Peyer's patch (tissue), 4 donors: ENCODE measurements at regions not wholly inside any gene's neighbourhood (a gene's known extent, or its start where the extent isn't known, plus 50 kb on each side); places are given as distances from the start of the nearest gene placed in this dataset.

ENCODE experiments used
- POLR2A ChIP-seq, 2 donors: fragments of 450-650 bp; IDR thresholded peaks; one replicate each; pipeline ENCODE4 v1.5.1; 2017; ENCODE audit warnings: antibody characterized with exemption in 2 of 2, mild to moderate bottlenecking in 2 of 2, moderate library complexity in 2 of 2
- TF ChIP-seq, protein P1 (sequence below), 6 experiments: fragments of 450-650 bp in 4 of 6; fragments of 200-600 bp in 2 of 6; sonication (generic) in 1 of 6; IDR thresholded peaks; one replicate each; pipeline ENCODE4 v1.5.1; 2017 to 2019; ENCODE audit warnings: antibody characterized with exemption in 6 of 6, mild to moderate bottlenecking in 3 of 6, moderate library complexity in 1 of 6

DNA sequence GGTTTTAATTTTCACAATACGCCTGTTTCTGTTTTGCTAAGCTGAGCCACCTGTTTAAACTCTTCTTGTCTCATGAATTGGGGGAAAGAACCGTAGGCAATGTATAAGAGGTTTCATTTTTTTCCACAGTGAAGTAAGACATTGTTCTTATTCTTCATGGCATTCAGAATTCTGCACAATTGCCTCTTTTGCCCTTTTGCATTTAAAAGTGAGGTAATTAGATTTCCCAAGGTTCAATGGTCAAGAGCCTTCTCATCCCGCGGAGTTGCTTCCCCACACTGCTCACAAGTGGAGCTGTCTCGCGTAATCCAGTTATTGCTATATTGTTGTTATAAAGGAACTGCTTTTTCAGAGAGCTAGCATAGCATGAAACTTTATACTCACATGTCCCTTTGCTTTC, 90.9 kb upstream of the SPRY1 start:
- TF ChIP-seq, protein P1, sequence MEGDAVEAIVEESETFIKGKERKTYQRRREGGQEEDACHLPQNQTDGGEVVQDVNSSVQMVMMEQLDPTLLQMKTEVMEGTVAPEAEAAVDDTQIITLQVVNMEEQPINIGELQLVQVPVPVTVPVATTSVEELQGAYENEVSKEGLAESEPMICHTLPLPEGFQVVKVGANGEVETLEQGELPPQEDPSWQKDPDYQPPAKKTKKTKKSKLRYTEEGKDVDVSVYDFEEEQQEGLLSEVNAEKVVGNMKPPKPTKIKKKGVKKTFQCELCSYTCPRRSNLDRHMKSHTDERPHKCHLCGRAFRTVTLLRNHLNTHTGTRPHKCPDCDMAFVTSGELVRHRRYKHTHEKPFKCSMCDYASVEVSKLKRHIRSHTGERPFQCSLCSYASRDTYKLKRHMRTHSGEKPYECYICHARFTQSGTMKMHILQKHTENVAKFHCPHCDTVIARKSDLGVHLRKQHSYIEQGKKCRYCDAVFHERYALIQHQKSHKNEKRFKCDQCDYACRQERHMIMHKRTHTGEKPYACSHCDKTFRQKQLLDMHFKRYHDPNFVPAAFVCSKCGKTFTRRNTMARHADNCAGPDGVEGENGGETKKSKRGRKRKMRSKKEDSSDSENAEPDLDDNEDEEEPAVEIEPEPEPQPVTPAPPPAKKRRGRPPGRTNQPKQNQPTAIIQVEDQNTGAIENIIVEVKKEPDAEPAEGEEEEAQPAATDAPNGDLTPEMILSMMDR (IDR thresholded peaks at IDR 0.05) = no peak
- no peak for TF ChIP-seq POLR2A (IDR thresholded peaks at IDR 0.05)
